GM23338 (cell line): ENCODE measurements at regions not wholly inside any gene's neighbourhood (a gene's known extent, or its start where the extent isn't known, plus 50 kb on each side); places are given as distances from the start of the nearest gene placed in this dataset.

ENCODE experiments used
- ATAC-seq: fragments of 200-7000 bp; cut with Tn5 transposase; 3 replicates; pipeline ENCODE4 v1.9.1; 2020
- DNase-seq: peaks from one replicate; pipeline ENCODE4 v3.0.0-alpha.2; 2015; ENCODE audit warnings: low spot score
- H2AFZ ChIP-seq: fragments of 200-600 bp; sonication (generic); 2 replicates; pipeline ENCODE4 v1.8.0; 2016; ENCODE audit warnings: antibody characterized with exemption, mild to moderate bottlenecking, moderate library complexity
- H3F3A ChIP-seq: fragments of 200-600 bp; sonication (generic); replicated peaks from 2 replicates; pipeline ENCODE4 v1.8.0; 2017; ENCODE audit warnings: antibody characterized with exemption, mixed run types, low read depth
- H3K27ac ChIP-seq: fragments of 200-600 bp; sonication (generic); 2 replicates; pipeline ENCODE4 v1.6.1; 2016; ENCODE audit warnings: low read depth
- H3K27me3 ChIP-seq: fragments of 200-600 bp; sonication (generic); 2 replicates; pipeline ENCODE4 v1.8.0; 2016; ENCODE audit warnings: mild to moderate bottlenecking, mixed run types, moderate library complexity; ENCODE audit not compliant: insufficient read depth
- H3K36me3 ChIP-seq: fragments of 200-600 bp; sonication (generic); 2 replicates; pipeline ENCODE4 v1.8.0; 2016; ENCODE audit warnings: mild to moderate bottlenecking; ENCODE audit not compliant: insufficient read depth
- H3K4me1 ChIP-seq: fragments of 200-600 bp; sonication (generic); 2 replicates; pipeline ENCODE4 v1.8.0; 2016; ENCODE audit warnings: mild to moderate bottlenecking, moderate library complexity; ENCODE audit not compliant: insufficient read depth
- H3K4me2 ChIP-seq: fragments of 200-600 bp; sonication (generic); 2 replicates; pipeline ENCODE4 v1.7.1; 2017; ENCODE audit warnings: mixed run types
- H3K4me3 ChIP-seq: fragments of 200-600 bp; sonication (generic); 2 replicates; pipeline ENCODE4 v1.6.1; 2016; ENCODE audit warnings: mixed run types
- H3K79me2 ChIP-seq: fragments of 200-600 bp; sonication (generic); replicated peaks from 2 replicates; pipeline ENCODE4 v1.8.0; 2017; ENCODE audit warnings: mild to moderate bottlenecking; ENCODE audit not compliant: insufficient read depth
- H3K9me2 ChIP-seq: fragments of 200-600 bp; sonication (generic); 2 replicates; pipeline ENCODE4 v1.8.0; 2017; ENCODE audit not compliant: insufficient read depth
- H4K20me1 ChIP-seq: fragments of 200-600 bp; sonication (generic); replicated peaks from 2 replicates; pipeline ENCODE4 v1.8.0; 2017; ENCODE audit warnings: mild to moderate bottlenecking; ENCODE audit not compliant: insufficient read depth
- H3K27ac Mint-ChIP-seq: 2 replicates; pipeline ENCODE4 v1.8.0; 2020; ENCODE audit warnings: inconsistent platforms, mild to moderate bottlenecking, moderate library complexity, mixed read lengths
- H3K27me3 Mint-ChIP-seq: 3 replicates; pipeline ENCODE4 v1.8.0; 2022; ENCODE audit warnings: low read depth, mild to moderate bottlenecking, moderate library complexity, mixed read lengths, inconsistent platforms; ENCODE audit not compliant: insufficient read depth, poor library complexity
- H3K36me3 Mint-ChIP-seq: 3 replicates; pipeline ENCODE4 v1.8.0; 2021; ENCODE audit warnings: low read depth, mild to moderate bottlenecking, inconsistent platforms, moderate library complexity, mixed read lengths
- H3K4me1 Mint-ChIP-seq: 3 replicates; pipeline ENCODE4 v1.8.0; 2020; ENCODE audit warnings: mild to moderate bottlenecking, inconsistent platforms, mixed read lengths
- H3K4me3 Mint-ChIP-seq: 3 replicates; pipeline ENCODE4 v1.8.0; 2021; ENCODE audit warnings: moderate library complexity, mild to moderate bottlenecking, inconsistent platforms, mixed read lengths
- H3K9me3 Mint-ChIP-seq: 3 replicates; pipeline ENCODE4 v1.8.0; 2020; ENCODE audit warnings: moderate library complexity, mild to moderate bottlenecking, inconsistent platforms, mixed read lengths
- CREB1 ChIP-seq: fragments of 250-450 bp; sonication (Bioruptor Pico); IDR thresholded peaks from 2 replicates; pipeline ENCODE4 v1.5.0; 2020; ENCODE audit warnings: low read depth, mild to moderate bottlenecking, moderate library complexity
- EZH2 ChIP-seq: fragments of 200-600 bp; sonication (generic); IDR thresholded peaks from one replicate; pipeline ENCODE4 v1.8.0; 2017; ENCODE audit warnings: antibody characterized with exemption, mild to moderate bottlenecking, low read depth; ENCODE audit not compliant: unreplicated experiment
- JUNB ChIP-seq: IDR thresholded peaks from one replicate; pipeline ENCODE4 v1.6.1; 2016; ENCODE audit warnings: antibody characterized with exemption; ENCODE audit not compliant: unreplicated experiment
- POLR2AphosphoS5 ChIP-seq: IDR thresholded peaks from 2 replicates; pipeline ENCODE4 v1.6.1; 2016; ENCODE audit warnings: antibody characterized with exemption, low read depth
- TF ChIP-seq, protein P1 (sequence below): fragments of 250-450 bp; sonication (Bioruptor Pico); IDR thresholded peaks from 2 replicates; pipeline ENCODE4 v1.5.0; 2020; ENCODE audit warnings: mild to moderate bottlenecking, moderate library complexity
- TF ChIP-seq, protein P2 (sequence below): IDR thresholded peaks from one replicate; pipeline ENCODE4 v1.6.1; 2018; ENCODE audit warnings: antibody characterized with exemption; ENCODE audit not compliant: unreplicated experiment

DNA sequence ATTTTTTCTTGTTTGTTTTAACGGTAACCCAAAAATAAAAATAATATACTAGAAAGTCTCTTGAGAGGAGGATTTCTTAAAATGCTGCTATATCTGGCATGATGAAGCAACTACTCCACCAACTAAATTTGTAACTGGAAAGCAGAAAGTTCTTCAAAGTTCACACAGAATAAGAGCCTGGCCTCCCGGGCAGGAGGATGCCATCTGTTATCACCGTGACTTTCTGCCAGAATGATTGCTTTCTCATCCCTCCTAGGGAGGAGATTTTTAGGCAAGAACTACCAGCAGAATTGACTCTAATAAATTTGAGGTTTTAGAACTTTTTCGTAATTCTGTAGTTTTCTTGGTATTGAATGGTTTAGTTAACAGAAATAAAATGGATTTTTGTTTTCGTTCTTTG, 464.6 kb upstream of the ACTBL2 start (continued):
- TF ChIP-seq, protein P1, sequence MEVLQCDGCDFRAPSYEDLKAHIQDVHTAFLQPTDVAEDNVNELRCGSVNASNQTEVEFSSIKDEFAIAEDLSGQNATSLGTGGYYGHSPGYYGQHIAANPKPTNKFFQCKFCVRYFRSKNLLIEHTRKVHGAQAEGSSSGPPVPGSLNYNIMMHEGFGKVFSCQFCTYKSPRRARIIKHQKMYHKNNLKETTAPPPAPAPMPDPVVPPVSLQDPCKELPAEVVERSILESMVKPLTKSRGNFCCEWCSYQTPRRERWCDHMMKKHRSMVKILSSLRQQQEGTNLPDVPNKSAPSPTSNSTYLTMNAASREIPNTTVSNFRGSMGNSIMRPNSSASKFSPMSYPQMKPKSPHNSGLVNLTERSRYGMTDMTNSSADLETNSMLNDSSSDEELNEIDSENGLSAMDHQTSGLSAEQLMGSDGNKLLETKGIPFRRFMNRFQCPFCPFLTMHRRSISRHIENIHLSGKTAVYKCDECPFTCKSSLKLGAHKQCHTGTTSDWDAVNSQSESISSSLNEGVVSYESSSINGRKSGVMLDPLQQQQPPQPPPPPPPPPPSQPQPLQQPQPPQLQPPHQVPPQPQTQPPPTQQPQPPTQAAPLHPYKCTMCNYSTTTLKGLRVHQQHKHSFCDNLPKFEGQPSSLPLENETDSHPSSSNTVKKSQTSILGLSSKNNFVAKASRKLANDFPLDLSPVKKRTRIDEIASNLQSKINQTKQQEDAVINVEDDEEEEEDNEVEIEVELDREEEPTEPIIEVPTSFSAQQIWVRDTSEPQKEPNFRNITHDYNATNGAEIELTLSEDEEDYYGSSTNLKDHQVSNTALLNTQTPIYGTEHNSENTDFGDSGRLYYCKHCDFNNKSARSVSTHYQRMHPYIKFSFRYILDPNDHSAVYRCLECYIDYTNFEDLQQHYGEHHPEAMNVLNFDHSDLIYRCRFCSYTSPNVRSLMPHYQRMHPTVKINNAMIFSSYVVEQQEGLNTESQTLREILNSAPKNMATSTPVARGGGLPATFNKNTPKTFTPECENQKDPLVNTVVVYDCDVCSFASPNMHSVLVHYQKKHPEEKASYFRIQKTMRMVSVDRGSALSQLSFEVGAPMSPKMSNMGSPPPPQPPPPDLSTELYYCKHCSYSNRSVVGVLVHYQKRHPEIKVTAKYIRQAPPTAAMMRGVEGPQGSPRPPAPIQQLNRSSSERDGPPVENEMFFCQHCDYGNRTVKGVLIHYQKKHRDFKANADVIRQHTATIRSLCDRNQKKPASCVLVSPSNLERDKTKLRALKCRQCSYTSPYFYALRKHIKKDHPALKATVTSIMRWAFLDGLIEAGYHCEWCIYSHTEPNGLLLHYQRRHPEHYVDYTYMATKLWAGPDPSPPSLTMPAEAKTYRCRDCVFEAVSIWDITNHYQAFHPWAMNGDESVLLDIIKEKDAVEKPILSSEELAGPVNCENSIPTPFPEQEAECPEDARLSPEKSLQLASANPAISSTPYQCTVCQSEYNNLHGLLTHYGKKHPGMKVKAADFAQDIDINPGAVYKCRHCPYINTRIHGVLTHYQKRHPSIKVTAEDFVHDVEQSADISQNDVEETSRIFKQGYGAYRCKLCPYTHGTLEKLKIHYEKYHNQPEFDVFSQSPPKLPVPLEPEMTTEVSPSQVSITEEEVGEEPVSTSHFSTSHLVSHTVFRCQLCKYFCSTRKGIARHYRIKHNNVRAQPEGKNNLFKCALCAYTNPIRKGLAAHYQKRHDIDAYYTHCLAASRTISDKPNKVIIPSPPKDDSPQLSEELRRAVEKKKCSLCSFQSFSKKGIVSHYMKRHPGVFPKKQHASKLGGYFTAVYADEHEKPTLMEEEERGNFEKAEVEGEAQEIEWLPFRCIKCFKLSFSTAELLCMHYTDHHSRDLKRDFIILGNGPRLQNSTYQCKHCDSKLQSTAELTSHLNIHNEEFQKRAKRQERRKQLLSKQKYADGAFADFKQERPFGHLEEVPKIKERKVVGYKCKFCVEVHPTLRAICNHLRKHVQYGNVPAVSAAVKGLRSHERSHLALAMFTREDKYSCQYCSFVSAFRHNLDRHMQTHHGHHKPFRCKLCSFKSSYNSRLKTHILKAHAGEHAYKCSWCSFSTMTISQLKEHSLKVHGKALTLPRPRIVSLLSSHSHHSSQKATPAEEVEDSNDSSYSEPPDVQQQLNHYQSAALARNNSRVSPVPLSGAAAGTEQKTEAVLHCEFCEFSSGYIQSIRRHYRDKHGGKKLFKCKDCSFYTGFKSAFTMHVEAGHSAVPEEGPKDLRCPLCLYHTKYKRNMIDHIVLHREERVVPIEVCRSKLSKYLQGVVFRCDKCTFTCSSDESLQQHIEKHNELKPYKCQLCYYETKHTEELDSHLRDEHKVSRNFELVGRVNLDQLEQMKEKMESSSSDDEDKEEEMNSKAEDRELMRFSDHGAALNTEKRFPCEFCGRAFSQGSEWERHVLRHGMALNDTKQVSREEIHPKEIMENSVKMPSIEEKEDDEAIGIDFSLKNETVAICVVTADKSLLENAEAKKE (CRISPR knock-in tag) = no peak
- TF ChIP-seq, protein P2, sequence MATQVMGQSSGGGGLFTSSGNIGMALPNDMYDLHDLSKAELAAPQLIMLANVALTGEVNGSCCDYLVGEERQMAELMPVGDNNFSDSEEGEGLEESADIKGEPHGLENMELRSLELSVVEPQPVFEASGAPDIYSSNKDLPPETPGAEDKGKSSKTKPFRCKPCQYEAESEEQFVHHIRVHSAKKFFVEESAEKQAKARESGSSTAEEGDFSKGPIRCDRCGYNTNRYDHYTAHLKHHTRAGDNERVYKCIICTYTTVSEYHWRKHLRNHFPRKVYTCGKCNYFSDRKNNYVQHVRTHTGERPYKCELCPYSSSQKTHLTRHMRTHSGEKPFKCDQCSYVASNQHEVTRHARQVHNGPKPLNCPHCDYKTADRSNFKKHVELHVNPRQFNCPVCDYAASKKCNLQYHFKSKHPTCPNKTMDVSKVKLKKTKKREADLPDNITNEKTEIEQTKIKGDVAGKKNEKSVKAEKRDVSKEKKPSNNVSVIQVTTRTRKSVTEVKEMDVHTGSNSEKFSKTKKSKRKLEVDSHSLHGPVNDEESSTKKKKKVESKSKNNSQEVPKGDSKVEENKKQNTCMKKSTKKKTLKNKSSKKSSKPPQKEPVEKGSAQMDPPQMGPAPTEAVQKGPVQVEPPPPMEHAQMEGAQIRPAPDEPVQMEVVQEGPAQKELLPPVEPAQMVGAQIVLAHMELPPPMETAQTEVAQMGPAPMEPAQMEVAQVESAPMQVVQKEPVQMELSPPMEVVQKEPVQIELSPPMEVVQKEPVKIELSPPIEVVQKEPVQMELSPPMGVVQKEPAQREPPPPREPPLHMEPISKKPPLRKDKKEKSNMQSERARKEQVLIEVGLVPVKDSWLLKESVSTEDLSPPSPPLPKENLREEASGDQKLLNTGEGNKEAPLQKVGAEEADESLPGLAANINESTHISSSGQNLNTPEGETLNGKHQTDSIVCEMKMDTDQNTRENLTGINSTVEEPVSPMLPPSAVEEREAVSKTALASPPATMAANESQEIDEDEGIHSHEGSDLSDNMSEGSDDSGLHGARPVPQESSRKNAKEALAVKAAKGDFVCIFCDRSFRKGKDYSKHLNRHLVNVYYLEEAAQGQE = no peak
- TF ChIP-seq EZH2 = no peak

DNA sequence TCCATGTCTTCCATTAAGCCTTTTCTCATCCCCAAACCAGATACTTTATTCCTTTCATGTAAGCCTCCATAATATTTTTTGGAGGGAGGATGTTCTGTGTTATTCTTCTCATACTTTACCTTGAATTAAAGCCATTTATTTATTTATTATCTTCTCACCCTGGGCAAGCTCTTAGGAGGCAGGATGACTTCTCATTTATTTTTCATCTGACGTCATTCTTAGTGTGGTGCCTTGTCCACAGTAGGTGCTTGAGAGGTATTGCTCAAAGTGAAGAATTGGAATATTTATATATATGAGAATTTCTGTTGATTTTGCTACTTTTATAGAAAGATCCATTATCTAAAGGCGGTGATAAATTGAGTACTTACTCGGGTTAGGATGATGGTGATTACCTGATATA, 458.3 kb upstream of the ACTBL2 start:
- H3K27ac ChIP-seq = no peak overlapping the region
- TF ChIP-seq POLR2AphosphoS5 (no peak), JUNB (no peak), EZH2 (no peak), CREB1 (CRISPR knock-in tag) (no peak)
- TF ChIP-seq, protein P1 (CRISPR knock-in tag) = no peak

More for the DNA sequence above, 458.3 kb upstream of the ACTBL2 start:
- H3K36me3 Mint-ChIP-seq = no peaks in the 10 kb centered on the region
- Histone ChIP-seq H3K4me3 (no peak overlapping the region), H3K4me2 (no peak overlapping the region), H4K20me1 (no peaks in the 10 kb centered on the region), H3F3A (no peaks in the 10 kb centered on the region), H3K79me2 (no peaks in the 10 kb centered on the region), H3K36me3 (no peaks in the 10 kb centered on the region), H3K27me3 (no peaks in the 10 kb centered on the region), H3K4me1 (no peaks in the 10 kb centered on the region), H3K9me2 (no peaks in the 10 kb centered on the region; the same call in 1 of the 2 replicates), H2AFZ (no peak overlapping the region)
- no peak for ATAC-seq
- H3K9me3 Mint-ChIP-seq = peaks cover 4% of the 10 kb centered on the region; the same call in 1 of the 3 replicates
- peaks cover 2% of the 10 kb centered on the region for H3K27me3 Mint-ChIP-seq
- H3K27ac Mint-ChIP-seq = no peak overlapping the region
- no peaks in the 10 kb centered on the region for H3K4me1 Mint-ChIP-seq
- DNase-seq = no peak
- H3K4me3 Mint-ChIP-seq = no peak overlapping the region
